Astrocyte (in vitro differentiated cells and primary cell): ENCODE measurements at regions not wholly inside any gene's neighbourhood (a gene's known extent, or its start where the extent isn't known, plus 50 kb on each side); places are given as distances from the start of the nearest gene placed in this dataset.

Source experiments
- DNase-seq: peaks from one replicate; pipeline ENCODE4 v3.0.0-alpha.2; 2010; ENCODE audit warnings: low read depth
- FAIRE-seq: peaks from 2 replicates; lab custom pipeline; 2011; peaks lifted over from hg19 to GRCh38; lab: Jason Lieb, UNC
- H2AFZ ChIP-seq: 2 replicates; pipeline ENCODE4 v1.6.0; 2012; ENCODE audit warnings: low read depth, low read length, inconsistent platforms
- H3K27ac ChIP-seq: 2 replicates; pipeline ENCODE4 v1.5.1; 2011; ENCODE audit warnings: low read depth, low read length, inconsistent platforms
- H3K27me3 ChIP-seq: 2 replicates; pipeline ENCODE4 v1.6.0; 2011; ENCODE audit warnings: low read length, inconsistent platforms; ENCODE audit not compliant: insufficient read depth
- H3K36me3 ChIP-seq: 2 replicates; pipeline ENCODE4 v1.5.1; 2011; ENCODE audit warnings: low read length, inconsistent platforms; ENCODE audit not compliant: insufficient read depth
- H3K4me1 ChIP-seq: 2 replicates; pipeline ENCODE4 v1.5.1; 2011; ENCODE audit warnings: low read length, inconsistent platforms; ENCODE audit not compliant: insufficient read depth
- H3K4me2 ChIP-seq: 2 replicates; pipeline ENCODE4 v1.6.0; 2012; ENCODE audit warnings: low read length, inconsistent platforms
- H3K4me3 ChIP-seq: 2 replicates; pipeline ENCODE4 v1.5.1; 2011; ENCODE audit warnings: low read depth, mild to moderate bottlenecking, low read length, inconsistent platforms; ENCODE audit not compliant: insufficient read depth
- H3K79me2 ChIP-seq: 2 replicates; pipeline ENCODE4 v1.6.0; 2012; ENCODE audit warnings: mild to moderate bottlenecking, low read length, inconsistent platforms; ENCODE audit not compliant: insufficient read depth
- H3K9ac ChIP-seq: 2 replicates; pipeline ENCODE4 v1.6.0; 2012; ENCODE audit warnings: mild to moderate bottlenecking, low read length, inconsistent platforms
- H3K9me3 ChIP-seq: 2 replicates; pipeline ENCODE4 v1.5.1; 2012; ENCODE audit warnings: low read depth, mild to moderate bottlenecking, low read length, inconsistent platforms; ENCODE audit not compliant: insufficient read depth
- H4K20me1 ChIP-seq: 2 replicates; pipeline ENCODE4 v1.6.0; 2012; ENCODE audit warnings: low read length, inconsistent platforms; ENCODE audit not compliant: insufficient read depth
- H3K27ac Mint-ChIP-seq: one replicate; pipeline ENCODE4 v1.8.0; 2021; ENCODE audit warnings: mild to moderate bottlenecking, mixed read lengths; ENCODE audit not compliant: unreplicated experiment
- H3K27me3 Mint-ChIP-seq: one replicate; pipeline ENCODE4 v1.8.0; 2021; ENCODE audit warnings: low read depth, mixed read lengths; ENCODE audit not compliant: unreplicated experiment
- H3K36me3 Mint-ChIP-seq: one replicate; pipeline ENCODE4 v1.8.0; 2021; ENCODE audit warnings: low read depth, mixed read lengths; ENCODE audit not compliant: unreplicated experiment
- H3K4me1 Mint-ChIP-seq: one replicate; pipeline ENCODE4 v1.8.0; 2021; ENCODE audit warnings: low read depth, mixed read lengths; ENCODE audit not compliant: unreplicated experiment
- H3K4me3 Mint-ChIP-seq: one replicate; pipeline ENCODE4 v1.8.0; 2021; ENCODE audit warnings: mild to moderate bottlenecking, moderate library complexity, mixed read lengths; ENCODE audit not compliant: unreplicated experiment
- H3K9me3 Mint-ChIP-seq: one replicate; pipeline ENCODE4 v1.8.0; 2021; ENCODE audit warnings: mild to moderate bottlenecking, mixed read lengths; ENCODE audit not compliant: unreplicated experiment
- CTCF ChIP-seq: IDR thresholded peaks from 2 replicates; pipeline ENCODE4 v1.5.1; 2011; ENCODE audit warnings: low read depth, mild to moderate bottlenecking, inconsistent platforms, low read length, moderate library complexity; ENCODE audit not compliant: insufficient read depth
- EZH2 ChIP-seq: IDR thresholded peaks from 2 replicates; pipeline ENCODE4 v1.6.1; 2012; ENCODE audit warnings: mild to moderate bottlenecking, low read length, inconsistent platforms; ENCODE audit not compliant: insufficient read depth

DNA sequence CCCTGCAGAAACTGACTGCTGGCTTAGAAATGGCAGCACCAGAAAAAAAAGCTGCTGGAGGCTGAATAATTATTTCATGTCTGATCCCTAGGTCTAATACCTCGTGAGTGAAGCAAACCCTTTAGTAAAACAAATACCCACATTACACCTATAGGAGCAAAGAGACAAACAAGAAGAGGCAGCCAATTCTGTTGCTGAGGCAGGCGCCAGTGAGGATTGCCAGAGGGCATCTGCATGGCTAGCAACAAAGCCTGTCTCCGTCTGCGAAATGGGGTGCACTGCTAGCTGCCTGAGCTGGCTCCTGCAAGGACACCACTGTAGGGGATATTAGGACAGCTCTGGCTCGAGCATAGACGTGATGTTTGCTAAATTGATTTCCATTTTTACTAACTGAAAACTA lies 509.7 kb downstream of the TDRD15 start:
- Histone ChIP-seq H3K4me1 (no peaks in the 10 kb centered on the region), H3K27ac (no peak overlapping the region), H3K79me2 (no peaks in the 10 kb centered on the region), H3K4me2 (no peak overlapping the region), H3K4me3 (no peak overlapping the region), H2AFZ (no peak overlapping the region), H3K36me3 (no peaks in the 10 kb centered on the region), H3K9ac (no peak overlapping the region), H3K27me3 (no peaks in the 10 kb centered on the region), H4K20me1 (no peaks in the 10 kb centered on the region), H3K9me3 (no peaks in the 10 kb centered on the region)
- Mint-ChIP-seq H3K4me3 (no peak overlapping the region), H3K9me3 (no peaks in the 10 kb centered on the region), H3K27me3 (peaks cover 7% of the 10 kb centered on the region), H3K27ac (no peak overlapping the region), H3K4me1 (no peaks in the 10 kb centered on the region), H3K36me3 (no peaks in the 10 kb centered on the region)
- FAIRE-seq (no peak), DNase-seq (no peak)
- TF ChIP-seq CTCF (no peak), EZH2 (no peak)

- Mint-ChIP-seq H3K9me3 (no peaks in the 10 kb centered on the region), H3K4me3 (no peak overlapping the region), H3K4me1 (no peaks in the 10 kb centered on the region), H3K27me3 (peaks cover 7% of the 10 kb centered on the region), H3K36me3 (no peaks in the 10 kb centered on the region), H3K27ac (no peak overlapping the region)
- Histone ChIP-seq H3K9me3 (no peaks in the 10 kb centered on the region), H3K27me3 (no peaks in the 10 kb centered on the region), H3K9ac (no peak overlapping the region), H3K27ac (no peak overlapping the region), H3K36me3 (no peaks in the 10 kb centered on the region), H2AFZ (no peak overlapping the region), H3K4me1 (no peaks in the 10 kb centered on the region), H4K20me1 (no peaks in the 10 kb centered on the region), H3K4me2 (no peak overlapping the region), H3K79me2 (no peaks in the 10 kb centered on the region), H3K4me3 (no peak overlapping the region)
- TF ChIP-seq CTCF: no peak
- no peak for TF ChIP-seq EZH2
- DNase-seq (no peak), FAIRE-seq (no peak)
Observed at GRCh38 chr2:21633911-21634310, 510.1 kb downstream of the TDRD15 start.

- no peak overlapping the region for H3K4me3 ChIP-seq
- no peak overlapping the region for H2AFZ ChIP-seq
- FAIRE-seq: no peak
Observed at GRCh38 chr2:21640046-21640445, 516.3 kb downstream of the TDRD15 start.

More at GRCh38 chr2:21640046-21640445, 516.3 kb downstream of the TDRD15 start:
- Histone ChIP-seq H3K9ac (no peak overlapping the region), H3K27me3 (no peaks in the 10 kb centered on the region), H3K9me3 (no peaks in the 10 kb centered on the region), H3K4me2 (no peak overlapping the region), H4K20me1 (no peaks in the 10 kb centered on the region), H3K27ac (no peak overlapping the region), H3K79me2 (no peaks in the 10 kb centered on the region), H3K36me3 (no peaks in the 10 kb centered on the region), H3K4me1 (no peaks in the 10 kb centered on the region)
- TF ChIP-seq CTCF: no peak
- no peak for TF ChIP-seq EZH2
- no peak overlapping the region for H3K27ac Mint-ChIP-seq
- H3K4me1 Mint-ChIP-seq: peaks cover 17% of the 10 kb centered on the region
- H3K9me3 Mint-ChIP-seq: no peaks in the 10 kb centered on the region
- H3K4me3 Mint-ChIP-seq: no peak overlapping the region
- H3K27me3 Mint-ChIP-seq: peaks cover 3% of the 10 kb centered on the region
- H3K36me3 Mint-ChIP-seq: no peaks in the 10 kb centered on the region
- DNase-seq: no peak
